GM19438 (cell line): ENCODE measurements at regions not wholly inside any gene's neighbourhood (a gene's known extent, or its start where the extent isn't known, plus 50 kb on each side); places are given as distances from the start of the nearest gene placed in this dataset.

ENCODE experiments used
- ATAC-seq: cut with Tn5 transposase; IDR thresholded peaks from one replicate; pipeline ENCODE4 v1.9.1; 2021; ENCODE audit warnings: low read depth; ENCODE audit not compliant: unreplicated experiment

DNA sequence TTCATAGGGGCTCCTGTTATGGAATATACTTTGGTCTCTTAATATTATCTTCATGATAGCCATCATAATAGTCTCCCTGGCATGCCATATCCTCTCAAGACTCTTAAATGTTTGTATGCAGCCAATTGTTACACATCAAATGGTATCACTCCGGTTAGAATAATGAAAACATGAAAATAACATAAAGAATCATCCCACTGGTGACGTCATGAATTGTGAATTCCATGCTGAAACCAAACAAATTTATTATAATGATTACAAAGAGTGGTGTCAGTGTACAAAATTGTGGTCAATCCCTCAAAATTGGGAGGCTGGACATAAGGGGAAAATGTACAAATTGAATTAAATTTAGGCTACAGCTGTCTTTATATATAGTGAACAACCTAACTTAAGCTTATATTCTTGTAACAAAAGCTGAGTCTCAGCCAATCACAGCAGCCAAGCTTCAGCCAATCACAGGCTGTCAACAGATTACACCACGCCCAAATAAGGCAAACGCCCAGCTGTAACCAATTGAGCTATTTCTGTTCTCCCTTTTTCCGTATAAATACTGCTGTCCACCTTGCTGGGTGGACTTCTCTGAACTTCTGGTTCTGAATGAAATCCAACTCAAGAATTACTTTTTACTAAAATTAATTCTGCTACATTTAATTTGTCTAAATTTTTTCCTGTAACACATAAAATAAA lies 156.1 kb downstream of the CHD9NB start:
- ATAC-seq = no peak

DNA sequence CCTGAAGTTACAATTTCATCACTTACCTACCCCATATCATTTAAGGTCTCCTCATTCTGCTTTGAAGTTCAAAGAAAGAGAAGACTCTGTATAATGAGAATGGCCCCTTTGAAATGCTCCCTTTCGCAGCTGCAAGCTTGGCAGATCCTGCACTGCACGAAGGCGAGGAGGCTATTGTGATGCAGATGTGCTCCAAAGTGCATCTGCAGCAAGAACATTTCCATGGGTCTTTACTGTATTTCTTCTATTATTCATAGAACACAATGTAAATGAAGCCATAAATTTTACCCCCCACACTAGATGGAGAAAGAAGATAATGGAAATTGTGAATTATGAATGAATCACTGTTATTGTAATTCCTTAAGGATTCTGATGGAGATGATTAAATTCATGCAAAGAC lies 178.7 kb downstream of the CHD9NB start:
- ATAC-seq = no peak

DNA sequence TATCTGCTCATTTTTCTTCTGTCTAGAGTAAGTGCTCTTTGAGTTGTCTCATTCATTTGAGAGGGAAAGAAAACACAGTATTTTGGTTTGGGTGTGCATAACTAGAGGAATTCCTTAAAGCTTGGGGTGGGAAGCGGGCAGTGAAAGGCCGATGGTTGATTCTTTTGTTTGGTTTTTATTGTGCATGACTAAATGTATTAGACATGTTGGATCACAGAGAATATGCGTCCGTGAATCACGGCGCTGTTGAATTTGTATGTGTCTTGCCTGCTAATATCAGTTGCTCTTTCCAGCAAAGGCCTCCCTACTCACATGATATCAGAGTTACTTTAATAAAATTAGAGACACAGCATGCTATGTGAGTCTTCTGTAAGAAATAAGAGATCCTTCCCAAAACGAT lies 180.0 kb downstream of the CHD9NB start:
- ATAC-seq = no peak

DNA sequence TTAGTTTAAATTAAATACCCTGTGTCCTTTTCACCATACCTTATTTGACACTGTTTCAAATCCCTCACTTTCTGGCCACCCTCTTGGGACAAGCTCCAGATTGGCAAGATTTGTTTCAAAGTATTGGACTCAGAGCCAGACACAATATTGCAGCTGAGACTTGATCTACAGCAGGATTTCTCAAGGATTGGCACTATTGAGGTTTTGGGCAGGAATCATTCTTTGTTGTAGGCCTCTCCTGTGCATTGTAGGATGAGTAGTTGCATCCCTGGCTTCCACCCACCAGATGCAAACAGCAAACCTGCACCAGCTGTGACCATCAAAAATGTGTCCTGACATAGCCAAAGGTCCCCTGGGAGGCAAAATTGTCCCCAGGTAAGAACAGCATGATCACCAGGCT lies 181.2 kb downstream of the CHD9NB start:
- no peak for ATAC-seq

DNA sequence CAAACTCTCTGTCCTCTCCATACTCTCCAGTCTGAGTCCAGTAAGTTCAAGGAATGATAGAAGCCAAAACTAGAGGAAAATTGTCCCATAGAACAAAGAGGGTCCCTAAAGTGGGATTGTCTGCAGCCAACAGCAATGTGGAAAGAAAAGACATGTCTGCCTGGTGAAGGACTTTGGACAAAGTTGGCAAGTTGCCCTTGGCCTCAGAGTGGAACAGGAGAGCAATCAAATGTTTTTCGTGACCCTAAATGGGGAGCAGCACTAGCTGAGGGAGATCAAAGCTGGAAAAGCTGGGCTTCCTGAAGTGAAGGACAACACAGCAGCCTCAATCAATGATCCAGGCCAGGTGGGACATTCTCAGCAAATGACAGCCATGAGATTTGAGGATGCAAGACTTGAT lies 183.5 kb downstream of the CHD9NB start:
- ATAC-seq = no peak

DNA sequence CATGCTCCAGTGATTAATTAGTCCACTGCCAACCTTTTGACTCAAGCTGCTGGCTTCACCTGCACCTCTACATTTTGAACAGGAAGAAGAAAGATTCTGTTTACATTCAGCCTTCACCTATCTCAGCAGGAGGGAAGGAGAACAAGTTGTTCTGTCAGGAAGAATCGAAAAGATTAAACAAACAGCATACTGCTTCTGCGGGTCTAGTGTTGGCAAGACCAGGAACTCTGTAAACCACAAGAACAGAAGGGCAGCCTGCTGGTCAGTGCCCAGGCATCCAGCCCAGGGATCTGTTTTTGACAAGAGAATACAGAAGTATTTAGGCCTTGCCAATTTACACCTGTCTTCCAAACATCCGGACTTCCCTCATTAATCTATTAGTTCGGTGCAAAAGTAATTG lies 189.7 kb downstream of the CHD9NB start:
- no peak for ATAC-seq

DNA sequence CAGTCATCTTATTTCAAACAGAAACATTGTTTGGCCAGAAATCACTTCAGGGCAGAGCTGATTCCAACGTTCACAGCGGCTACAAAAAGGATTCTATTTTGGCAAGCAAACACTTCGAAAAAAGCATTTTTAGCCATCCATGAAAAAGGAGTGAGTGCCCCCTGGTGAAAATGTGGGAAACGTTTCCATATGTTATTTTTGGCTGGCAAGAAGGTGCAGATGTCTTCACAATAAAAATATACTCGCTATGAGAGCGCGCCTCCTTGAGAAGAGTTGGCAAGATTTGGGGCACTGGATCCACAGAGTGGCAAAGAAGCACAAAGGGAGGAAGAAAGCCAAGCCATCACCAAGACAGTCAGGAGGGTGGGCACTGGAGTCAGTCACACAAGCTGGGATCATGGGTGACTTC lies 191.1 kb downstream of the CHD9NB start:
- no peak for ATAC-seq

DNA sequence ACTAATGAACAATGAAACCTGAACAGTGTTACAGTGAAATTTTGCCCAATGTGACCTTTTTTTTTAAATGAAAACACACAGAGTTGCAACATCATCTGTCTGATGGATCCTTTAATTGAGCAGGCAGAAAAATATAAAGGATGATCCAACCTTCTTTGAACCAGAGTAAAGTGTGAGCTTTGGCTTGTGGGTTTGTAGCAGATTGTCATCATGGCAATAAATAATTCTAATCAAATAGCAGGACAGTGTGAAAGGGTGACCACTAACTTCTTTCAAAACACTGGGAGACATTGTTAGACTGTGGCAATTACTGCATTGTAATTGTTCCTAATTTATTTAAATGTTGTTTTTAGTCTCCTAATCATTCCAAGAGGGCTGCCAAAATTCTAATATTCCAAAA lies 197.2 kb downstream of the CHD9NB start:
- no peak for ATAC-seq

DNA sequence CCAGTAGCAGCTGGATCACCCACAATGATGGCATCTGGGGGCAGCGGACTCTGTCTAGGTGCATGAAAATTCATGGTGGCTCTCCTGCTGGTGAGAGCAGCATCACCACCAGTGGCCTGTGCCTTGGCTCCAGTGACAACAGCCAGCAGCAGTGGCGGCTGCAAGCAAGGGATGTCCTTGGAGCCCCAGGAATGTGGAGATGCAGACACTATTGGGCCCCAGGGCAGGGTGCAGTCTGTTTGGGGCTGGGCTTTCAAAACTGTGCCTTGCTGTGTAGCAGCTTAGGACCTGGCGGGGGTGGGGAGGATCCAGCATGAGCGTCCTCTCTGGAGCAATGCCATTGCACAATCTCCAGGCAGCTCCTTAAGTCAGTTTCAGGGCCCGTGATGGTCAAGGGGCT lies 199.7 kb downstream of the CHD9NB start:
- ATAC-seq = no peak

DNA sequence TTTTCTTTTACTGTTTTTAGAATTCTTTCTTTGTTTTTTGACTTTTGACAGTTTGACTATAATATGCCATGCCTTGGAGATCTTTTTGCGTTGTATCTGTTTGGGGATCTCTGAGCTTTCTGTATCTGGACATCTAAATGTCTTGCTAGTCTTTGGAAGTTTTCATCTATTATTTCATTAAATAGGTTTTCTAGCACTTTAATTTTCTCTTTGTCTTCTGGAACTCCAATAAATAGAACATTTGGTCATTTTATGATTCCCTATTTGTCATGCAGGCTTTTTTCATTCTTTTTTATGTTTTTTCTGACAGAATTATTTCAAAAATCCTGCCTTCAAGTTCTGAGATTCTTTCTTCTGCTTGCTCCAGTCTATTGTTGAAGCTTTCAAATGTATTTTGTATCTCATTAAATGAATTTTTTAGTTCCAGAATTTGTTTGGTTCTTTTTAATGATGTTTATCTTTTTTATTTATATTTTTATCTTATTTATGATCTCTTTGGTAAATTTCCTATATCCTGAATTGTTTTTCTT lies 201.4 kb downstream of the CHD9NB start:
- ATAC-seq = no peak

DNA sequence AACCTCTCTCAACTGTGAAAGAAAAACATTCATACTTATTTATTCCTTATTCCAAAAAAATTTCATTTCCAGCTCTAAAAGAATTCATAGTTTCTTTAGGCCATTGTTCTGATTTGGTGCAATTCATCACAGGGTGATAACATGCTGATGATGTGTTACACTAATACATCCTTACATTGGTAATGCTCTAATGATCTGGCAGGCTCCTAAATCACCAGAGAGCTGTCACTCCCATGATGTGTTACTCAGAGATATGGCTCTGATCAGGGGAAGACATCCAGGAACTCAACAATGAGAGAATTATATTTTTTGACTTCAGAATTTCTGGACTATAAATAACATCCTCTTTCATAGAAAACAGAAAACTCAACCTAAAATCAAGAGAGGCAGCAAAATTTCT lies 209.3 kb downstream of the CHD9NB start:
- no peak for ATAC-seq

DNA sequence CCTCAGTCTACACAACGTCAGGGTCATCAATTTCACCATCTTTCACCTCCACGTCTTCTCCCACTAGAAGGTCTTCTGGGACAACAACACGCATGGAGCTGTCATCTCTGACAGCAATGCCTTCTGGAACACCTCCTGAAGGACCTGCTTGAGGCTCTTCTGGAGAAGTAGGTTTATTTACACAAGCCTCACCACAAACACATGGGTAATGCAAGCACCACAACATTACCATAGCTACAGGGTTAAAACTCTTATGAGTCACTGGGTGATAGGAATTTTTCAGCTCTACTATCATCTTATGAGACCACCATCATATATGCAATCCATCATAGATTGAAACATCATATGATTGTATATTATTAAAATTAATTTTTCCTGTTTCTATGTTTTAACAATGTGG lies 215.4 kb downstream of the CHD9NB start:
- no peak for ATAC-seq

DNA sequence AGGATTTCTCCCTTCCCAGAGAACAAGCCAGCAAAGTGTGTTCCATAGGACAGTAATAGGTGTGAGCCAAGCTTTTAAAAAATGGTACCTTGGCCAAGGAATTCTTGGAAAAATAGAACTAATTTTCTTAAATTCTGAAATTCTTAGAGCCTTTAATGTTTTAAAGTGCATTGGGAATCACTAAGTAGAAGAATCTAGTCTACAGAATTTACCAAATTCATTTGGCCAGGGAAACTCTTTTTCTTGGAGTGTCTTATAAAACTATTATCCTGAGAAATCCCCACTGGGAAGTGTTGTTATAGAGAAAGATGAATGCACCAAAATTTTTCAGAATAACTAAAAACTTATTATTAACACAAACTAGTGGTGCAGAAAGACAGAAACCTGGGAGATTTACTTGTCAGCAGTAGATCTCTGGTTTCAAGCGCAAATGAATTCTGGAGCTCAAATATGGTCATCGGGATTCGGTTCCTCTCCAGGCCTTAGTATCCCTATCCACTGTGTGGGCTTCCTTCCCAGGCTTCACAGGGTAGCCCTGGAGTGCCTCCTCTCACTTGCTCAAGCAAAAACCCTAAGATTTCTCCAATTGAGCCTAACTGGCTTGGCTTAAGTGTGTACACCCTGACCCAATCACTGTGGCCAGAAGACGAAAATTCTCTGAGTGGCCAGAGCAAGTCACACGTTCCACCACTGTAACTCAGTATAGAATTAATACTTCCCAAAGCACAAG lies 217.8 kb downstream of the CHD9NB start:
- no peak for ATAC-seq

DNA sequence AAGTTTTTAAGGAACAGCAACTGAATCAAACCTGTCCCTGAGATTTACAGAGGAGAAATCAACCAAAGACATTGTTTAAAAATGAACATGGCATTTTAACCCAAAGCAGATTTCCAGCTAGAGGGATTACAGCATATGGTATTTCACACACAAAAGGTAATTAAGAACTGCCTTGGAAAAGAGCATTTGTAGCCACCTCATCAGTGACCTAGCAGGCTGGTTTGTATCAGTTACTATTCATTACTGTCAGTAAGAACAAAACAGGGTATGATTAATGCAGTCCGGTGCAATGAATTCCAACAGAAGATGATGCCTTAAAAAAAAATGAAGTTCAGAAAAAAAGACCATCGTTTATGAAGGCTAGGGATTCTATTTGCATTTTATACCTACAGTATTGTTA lies 219.9 kb downstream of the CHD9NB start:
- ATAC-seq = no peak

DNA sequence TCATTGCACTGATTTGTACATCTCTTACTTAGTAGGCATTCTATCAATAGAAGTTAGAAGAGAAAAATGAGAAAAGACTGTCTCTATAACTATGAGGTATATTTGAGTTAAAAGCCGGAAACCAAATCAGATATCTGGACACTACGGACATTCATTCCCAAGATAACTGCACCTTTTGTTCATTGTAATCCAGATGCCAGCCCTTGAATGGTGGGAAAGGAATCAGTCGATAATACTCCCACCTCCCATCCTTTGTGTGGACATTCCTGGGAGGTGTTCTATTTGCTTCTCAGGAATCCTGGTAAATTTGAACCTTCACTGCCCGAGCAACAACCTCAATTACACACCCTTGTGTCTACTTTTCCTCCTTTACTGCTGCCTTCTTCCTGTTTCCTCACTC lies 225.2 kb downstream of the CHD9NB start:
- ATAC-seq = no peak

DNA sequence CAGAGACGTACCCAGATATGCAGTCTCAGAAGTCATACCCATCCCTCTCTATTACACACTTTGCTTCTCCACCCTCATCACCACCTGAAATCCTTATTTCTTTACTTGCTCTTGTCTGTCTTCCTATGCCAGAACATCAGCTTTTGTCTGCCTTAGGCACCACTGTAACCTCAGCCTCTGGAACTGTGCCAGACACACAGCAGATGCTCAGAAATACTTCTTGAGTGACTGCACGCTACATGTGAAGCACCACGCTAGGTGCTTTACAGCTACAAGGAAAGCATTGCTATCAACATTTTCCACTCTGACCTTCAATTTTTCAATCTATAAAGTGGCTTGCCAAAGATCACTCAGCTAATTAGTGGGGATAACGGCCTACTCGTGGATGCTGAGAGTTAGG lies 226.8 kb downstream of the CHD9NB start:
- no peak for ATAC-seq

DNA sequence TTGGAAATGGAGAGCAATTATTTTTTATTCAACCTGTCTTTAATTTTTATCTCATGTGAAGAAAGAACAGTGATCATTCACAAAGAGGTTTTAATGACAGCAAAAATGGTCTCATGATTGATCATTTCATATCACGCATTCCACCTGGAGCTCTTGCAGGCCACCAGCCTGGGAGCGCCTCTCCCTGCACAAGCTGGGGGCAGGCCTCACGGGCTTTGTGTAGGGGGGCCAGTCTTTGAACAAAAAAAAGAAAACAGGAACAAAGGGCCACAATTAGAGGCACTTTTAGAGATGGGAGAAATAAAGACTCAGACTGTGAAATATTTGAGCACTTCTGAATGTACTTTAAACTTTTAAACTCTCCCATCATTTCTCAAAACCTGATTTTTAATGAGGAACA lies 232.9 kb downstream of the CHD9NB start:
- ATAC-seq = no peak

DNA sequence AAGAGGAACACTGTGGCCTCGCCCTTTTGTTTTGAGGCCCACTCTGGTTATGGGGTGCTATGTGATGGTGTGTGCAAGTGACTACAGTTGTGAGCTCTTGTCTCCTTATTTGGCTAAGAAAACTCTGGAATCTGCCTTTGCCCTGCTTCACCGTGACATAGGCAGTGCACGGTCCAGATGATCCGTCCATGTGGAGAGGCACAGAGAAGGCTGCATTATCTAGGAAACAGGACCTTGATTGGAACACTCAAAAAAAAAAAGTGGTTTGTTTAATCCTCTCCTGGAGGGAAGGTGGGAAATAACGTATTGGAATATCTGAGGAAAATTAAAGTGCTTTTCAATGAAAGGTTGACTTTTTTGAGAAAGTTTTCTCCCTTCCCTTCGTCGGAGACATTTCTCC lies 233.3 kb downstream of the CHD9NB start:
- ATAC-seq = no peak

DNA sequence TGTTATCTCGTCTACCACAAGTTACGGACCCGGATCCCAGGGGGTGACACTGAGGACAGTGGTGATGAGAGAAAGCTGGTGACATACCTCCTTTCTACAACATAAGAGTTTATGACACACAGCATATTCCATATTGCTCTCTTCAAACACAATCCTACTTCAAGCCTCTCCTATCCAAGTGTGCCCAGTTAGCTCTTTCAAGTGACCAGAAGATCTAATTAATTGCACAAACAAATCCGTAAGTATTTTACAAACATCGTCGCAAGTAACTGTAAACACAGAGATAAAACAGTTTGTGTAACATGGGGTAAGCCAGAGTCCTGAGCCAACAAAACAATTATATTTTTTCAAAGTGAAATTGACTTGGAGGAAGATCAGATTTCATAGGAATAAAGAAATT lies 235.0 kb downstream of the CHD9NB start:
- ATAC-seq = no peak

DNA sequence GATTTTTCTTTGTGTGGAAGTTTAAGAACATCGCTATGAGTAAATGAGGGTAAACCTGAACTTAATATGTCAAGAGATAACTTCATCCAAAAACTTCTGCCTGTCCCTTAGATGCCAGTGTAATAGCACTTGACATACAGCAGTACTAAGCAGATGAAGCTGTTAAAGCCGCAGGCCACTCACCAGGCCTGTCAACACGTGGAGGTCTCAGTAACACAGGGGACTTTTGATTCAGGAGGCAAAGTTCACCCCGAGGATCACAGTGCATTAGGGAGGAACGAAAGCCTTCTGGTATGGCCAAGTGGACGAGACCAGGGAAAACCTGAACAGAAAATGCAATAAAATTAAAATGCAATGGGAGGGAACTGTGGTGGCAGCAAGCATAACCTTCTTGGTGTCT lies 235.7 kb downstream of the CHD9NB start:
- no peak for ATAC-seq

DNA sequence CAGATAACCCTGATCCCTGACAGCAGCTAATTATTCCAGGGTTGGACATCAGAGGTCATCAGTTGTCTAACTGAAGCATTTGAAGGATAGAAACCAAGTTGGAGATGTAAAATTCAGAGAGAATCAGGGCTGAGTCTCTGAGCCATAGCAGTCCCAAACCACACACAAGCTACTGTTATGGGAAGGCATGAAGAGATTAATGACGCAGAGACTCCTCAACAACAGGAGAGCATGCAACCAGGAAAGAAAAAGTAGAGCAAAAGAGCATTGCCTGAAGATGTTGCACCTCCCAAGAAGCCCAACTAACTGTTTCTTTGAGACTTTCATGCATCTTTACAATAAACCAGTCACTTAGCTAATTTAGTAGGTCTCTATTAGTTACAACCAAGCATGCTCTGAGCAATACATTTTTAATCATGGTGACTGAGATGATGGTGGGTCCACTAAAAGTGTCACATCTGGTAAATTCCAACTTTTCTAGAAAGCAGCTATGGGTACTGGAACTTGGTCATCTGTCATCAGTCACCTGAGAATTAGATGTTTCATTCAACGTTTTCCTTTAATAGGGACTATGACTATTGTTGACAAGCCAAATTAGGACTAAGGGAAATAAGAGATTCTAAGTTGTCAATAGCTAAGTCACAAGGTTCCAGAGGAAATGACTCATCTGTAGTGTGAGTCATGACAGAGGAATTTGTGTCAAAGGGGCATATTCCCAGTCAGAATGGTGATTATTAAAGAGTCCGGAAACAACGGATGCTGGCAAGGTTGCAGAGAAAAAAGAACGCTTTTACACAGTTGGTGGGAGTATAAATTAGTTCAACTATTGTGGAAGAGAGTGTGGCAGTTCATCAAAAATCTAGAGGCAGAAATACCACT lies 239.8 kb downstream of the CHD9NB start:
- no peak for ATAC-seq
